D721Med (cell line): ENCODE measurements at regions not wholly inside any gene's neighbourhood (a gene's known extent, or its start where the extent isn't known, plus 50 kb on each side); places are given as distances from the start of the nearest gene placed in this dataset.

ENCODE experiments used
- DNase-seq: peaks from one replicate; pipeline ENCODE4 v3.0.0; 2011; ENCODE audit warnings: low spot score; ENCODE audit not compliant: insufficient read length
- FAIRE-seq: peaks from 2 replicates; lab custom pipeline; 2011; peaks lifted over from hg19 to GRCh38; lab: Jason Lieb, UNC
- TF ChIP-seq, protein P1 (sequence below): IDR thresholded peaks from 2 replicates; pipeline ENCODE4 v1.5.1; 2012; ENCODE audit warnings: mild to moderate bottlenecking, control low read depth; ENCODE audit not compliant: insufficient read depth; ENCODE audit errors: missing control alignments

DNA sequence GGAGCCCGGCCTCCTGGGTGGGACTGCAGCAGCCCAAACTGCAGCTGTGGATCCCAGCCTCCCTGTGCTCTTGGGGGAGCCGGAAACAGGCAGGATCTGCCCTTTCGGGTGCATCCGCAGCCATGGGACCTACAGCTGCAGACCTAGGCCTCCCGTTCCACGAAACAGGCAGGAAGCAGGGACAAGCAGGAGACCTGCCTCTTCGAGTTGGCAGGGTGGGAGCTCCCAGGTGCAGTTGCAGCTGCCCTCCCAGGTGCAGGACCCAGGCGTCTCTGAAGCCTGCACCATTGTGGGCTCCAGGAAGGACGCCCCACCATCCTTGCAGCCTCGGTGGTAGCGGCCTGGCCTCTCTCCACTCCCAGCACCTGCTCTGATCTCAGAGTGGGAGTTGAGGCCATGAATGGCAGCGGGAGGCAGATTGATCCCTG lies 189.0 kb upstream of the KLHL1 start:
- no peak for FAIRE-seq
- TF ChIP-seq, protein P1, sequence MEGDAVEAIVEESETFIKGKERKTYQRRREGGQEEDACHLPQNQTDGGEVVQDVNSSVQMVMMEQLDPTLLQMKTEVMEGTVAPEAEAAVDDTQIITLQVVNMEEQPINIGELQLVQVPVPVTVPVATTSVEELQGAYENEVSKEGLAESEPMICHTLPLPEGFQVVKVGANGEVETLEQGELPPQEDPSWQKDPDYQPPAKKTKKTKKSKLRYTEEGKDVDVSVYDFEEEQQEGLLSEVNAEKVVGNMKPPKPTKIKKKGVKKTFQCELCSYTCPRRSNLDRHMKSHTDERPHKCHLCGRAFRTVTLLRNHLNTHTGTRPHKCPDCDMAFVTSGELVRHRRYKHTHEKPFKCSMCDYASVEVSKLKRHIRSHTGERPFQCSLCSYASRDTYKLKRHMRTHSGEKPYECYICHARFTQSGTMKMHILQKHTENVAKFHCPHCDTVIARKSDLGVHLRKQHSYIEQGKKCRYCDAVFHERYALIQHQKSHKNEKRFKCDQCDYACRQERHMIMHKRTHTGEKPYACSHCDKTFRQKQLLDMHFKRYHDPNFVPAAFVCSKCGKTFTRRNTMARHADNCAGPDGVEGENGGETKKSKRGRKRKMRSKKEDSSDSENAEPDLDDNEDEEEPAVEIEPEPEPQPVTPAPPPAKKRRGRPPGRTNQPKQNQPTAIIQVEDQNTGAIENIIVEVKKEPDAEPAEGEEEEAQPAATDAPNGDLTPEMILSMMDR: no peak

GRCh38 chr13:70284371-70284770 lies 176.1 kb upstream of the KLHL1 start:
- TF ChIP-seq, protein P1: no peak
- DNase-seq: no peak
- no peak for FAIRE-seq

More for the DNA sequence above, 189.0 kb upstream of the KLHL1 start:
- DNase-seq: no peak

- TF ChIP-seq, protein P1: no peak
- no peak for FAIRE-seq
Observed at GRCh38 chr13:70275841-70276240, 167.6 kb upstream of the KLHL1 start.

DNA sequence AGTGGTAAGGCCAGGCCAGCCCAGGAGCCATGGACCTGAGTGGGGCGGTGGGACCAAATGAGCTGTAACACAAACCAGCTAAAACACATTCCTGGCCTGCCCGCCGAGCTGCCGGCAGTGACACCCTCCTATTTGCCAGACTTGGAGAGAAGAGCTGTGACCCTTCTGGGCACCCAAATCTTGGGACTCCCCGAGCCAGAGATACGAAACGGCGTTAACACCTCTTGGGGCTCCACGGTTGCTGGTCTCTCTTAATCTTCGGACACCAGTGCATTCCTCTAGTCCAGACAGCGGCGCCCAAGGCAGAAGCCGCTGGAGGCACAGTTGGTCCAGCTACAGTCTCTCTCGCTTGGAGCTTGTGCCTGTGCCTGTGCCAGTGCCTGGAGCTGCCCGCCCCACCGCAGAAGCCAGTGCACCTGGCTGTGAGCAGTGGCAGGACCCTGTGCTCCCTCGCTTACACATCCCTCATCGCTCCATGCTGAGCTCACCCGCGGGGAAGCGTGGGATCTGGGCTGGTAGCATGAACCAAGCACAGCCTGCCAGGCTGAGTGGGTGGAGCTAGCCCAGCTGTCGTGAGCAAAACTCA lies 147.2 kb upstream of the KLHL1 start:
- TF ChIP-seq, protein P1: no peak
- DNase-seq: no peak
- FAIRE-seq: no peak

More at GRCh38 chr13:70275841-70276240, 167.6 kb upstream of the KLHL1 start:
- DNase-seq: no peak

GRCh38 chr13:70253834-70254233 lies 145.6 kb upstream of the KLHL1 start:
- TF ChIP-seq, protein P1: no peak
- DNase-seq (no peak), FAIRE-seq (no peak)

GRCh38 chr13:70253411-70253810 lies 145.2 kb upstream of the KLHL1 start:
- FAIRE-seq (peak; percentile 74), DNase-seq (no peak)
- TF ChIP-seq, protein P1: no peak

GRCh38 chr13:70249332-70250064 lies 141.2 kb upstream of the KLHL1 start:
- TF ChIP-seq, protein P1: no peak
- FAIRE-seq (no peak), DNase-seq (no peak)
